ENCODE measurements at regions not wholly inside any gene's neighbourhood (a gene's known extent, or its start where the extent isn't known, plus 50 kb on each side); places are given as distances from the start of the nearest gene placed in this dataset.
A peak's percentile ranks its signal among the peaks of the same experiment; 100 is the strongest.

- ChIA-PET CTCF (interaction anchor here (1.5 kb wide), 1 partner anchor 15 kb away, joined by 3 read pairs; no protein-coding TSS in a partner anchor), POLR2A (no interaction called here)
- DNase-seq (ENCODE audit: low read depth, low spot score), result no peak
- TF ChIP-seq CTCF (IDR thresholded peaks at IDR 0.05; ENCODE audit: insufficient read depth, low read length, missing control alignments), result no peak
- H3K4me3 ChIP-seq (ENCODE audit: low read depth, low read length), result no peak overlapping the region
Observed at GRCh38 chr10:117677890-117678500, 135.4 kb downstream of the EMX2 start.

- H3K4me3 ChIP-seq (ENCODE audit: low read depth, low read length), result no peak overlapping the region
- DNase-seq (ENCODE audit: low read depth, low spot score), result no peak
- POLR2A ChIA-PET, result no interaction called here
- CTCF ChIA-PET, result no interaction called here
- no peak for TF ChIP-seq CTCF (IDR thresholded peaks at IDR 0.05; ENCODE audit: insufficient read depth, low read length, missing control alignments)
Observed at GRCh38 chr10:117680601-117681000, 138.1 kb downstream of the EMX2 start.

GRCh38 chr10:117681104-117681503, 138.6 kb downstream of the EMX2 start:
- ChIA-PET CTCF (no interaction called here), POLR2A (no interaction called here)
- DNase-seq (ENCODE audit: low read depth, low spot score), result no peak
- no peak overlapping the region for H3K4me3 ChIP-seq (ENCODE audit: low read depth, low read length)
- TF ChIP-seq CTCF (IDR thresholded peaks at IDR 0.05; ENCODE audit: insufficient read depth, low read length, missing control alignments), result no peak

GRCh38 chr10:117684046-117684610, 141.6 kb downstream of the EMX2 start:
- ChIA-PET POLR2A (no interaction called here), CTCF (no interaction called here)
- H3K4me3 ChIP-seq (ENCODE audit: low read depth, low read length), result no peak overlapping the region
- DNase-seq (ENCODE audit: low read depth, low spot score), result no peak
- TF ChIP-seq CTCF (IDR thresholded peaks at IDR 0.05; ENCODE audit: insufficient read depth, low read length, missing control alignments), result no peak

GRCh38 chr10:117684672-117685211, 142.2 kb downstream of the EMX2 start:
- ChIA-PET POLR2A (no interaction called here), CTCF (no interaction called here)
- H3K4me3 ChIP-seq (ENCODE audit: low read depth, low read length), result no peak overlapping the region
- DNase-seq (ENCODE audit: low read depth, low spot score), result no peak
- peak; percentile 33 for TF ChIP-seq CTCF (IDR thresholded peaks at IDR 0.05; ENCODE audit: insufficient read depth, low read length, missing control alignments)

DNA sequence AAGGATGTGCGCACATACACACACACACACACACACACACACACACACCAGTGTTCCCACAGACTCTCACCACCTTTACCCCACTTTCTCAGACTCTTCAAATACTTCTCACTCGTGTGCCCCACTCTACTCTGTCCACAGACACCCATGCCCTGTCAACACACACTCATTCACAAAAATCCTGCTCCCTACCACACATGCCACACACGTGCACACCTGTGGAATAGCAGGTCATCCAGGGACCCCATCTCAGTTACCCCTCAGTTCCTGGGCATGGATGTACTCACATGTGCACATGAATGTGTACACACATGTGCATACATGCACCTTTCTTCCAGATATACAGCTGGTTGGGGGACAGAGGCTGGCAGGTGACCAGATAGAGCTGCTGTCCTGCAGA, 142.9 kb downstream of the EMX2 start:
- CTCF ChIA-PET, result no interaction called here
- POLR2A ChIA-PET, result no interaction called here
- TF ChIP-seq CTCF (IDR thresholded peaks at IDR 0.05; ENCODE audit: insufficient read depth, low read length, missing control alignments), result no peak

More for the DNA sequence above, 142.9 kb downstream of the EMX2 start:
- no peak for DNase-seq (ENCODE audit: low read depth, low spot score)
- H3K4me3 ChIP-seq (ENCODE audit: low read depth, low read length), result no peak overlapping the region

Measured in AG04449 (cell line).